HEK293 (cell line): ENCODE measurements at regions not wholly inside any gene's neighbourhood (a gene's known extent, or its start where the extent isn't known, plus 50 kb on each side); places are given as distances from the start of the nearest gene placed in this dataset.

Experiments used
- CTCF ChIA-PET: fragments of 350-600 bp; formaldehyde crosslinking; extraction: SDS; loops from one replicate; lab custom pipeline; 2021; ENCODE audit warnings: antibody characterized with exemption; lab: Yijun Ruan, JAX
- POLR2A ChIA-PET: fragments of 300-600 bp; formaldehyde crosslinking; extraction: SDS; loops from one replicate; lab custom pipeline; 2020; ENCODE audit warnings: antibody characterized with exemption, inconsistent platforms; lab: Yijun Ruan, JAX
- H3K27ac ChIP-seq: fragments of 200-500 bp; sonication (Bioruptor generic); 2 replicates; pipeline ENCODE4 v1.5.1; 2014; ENCODE audit warnings: low read depth, low read length, control low read depth, inconsistent platforms; ENCODE audit errors: extremely low read depth
- H3K36me3 ChIP-seq, 2 experiments: fragments of 200-500 bp in 1 of 2; sonication (Bioruptor generic) in 1 of 2; 1 replicate in 1 of 2; 2 replicates in 1 of 2; pipeline ENCODE4 v1.5.1; 2014 to 2017; ENCODE audit warnings: inconsistent platforms in 2 of 2, low read length in 2 of 2; ENCODE audit not compliant: control insufficient read depth in 2 of 2, insufficient read depth in 1 of 2
- H3K4me1 ChIP-seq: fragments of 200-500 bp; sonication (Bioruptor generic); 2 replicates; pipeline ENCODE4 v1.5.1; 2014; ENCODE audit warnings: mild to moderate bottlenecking, low read length, inconsistent platforms; ENCODE audit not compliant: control insufficient read depth, insufficient read depth
- H3K4me3 ChIP-seq: 2 replicates; pipeline ENCODE4 v1.5.1; 2011; ENCODE audit warnings: low read depth, mild to moderate bottlenecking, control low read depth, low read length, moderate library complexity
- H3K9me3 ChIP-seq: fragments of 200-500 bp; sonication (Bioruptor generic); 2 replicates; pipeline ENCODE4 v1.5.1; 2014; ENCODE audit warnings: low read depth, low read length, inconsistent platforms; ENCODE audit not compliant: control insufficient read depth, insufficient read depth
- ELK4 ChIP-seq: IDR thresholded peaks from 2 replicates; pipeline ENCODE4 v1.6.1; 2011; ENCODE audit warnings: mild to moderate bottlenecking, low read depth, low read length, borderline replicate concordance
- HIC1 ChIP-seq: fragments of 450-650 bp; formaldehyde crosslinking; IDR thresholded peaks from 2 replicates; pipeline ENCODE4 v1.5.1; 2016; ENCODE audit warnings: missing biosample characterization, missing genetic modification characterization
- KLF9 ChIP-seq: fragments of 450-650 bp; formaldehyde crosslinking; IDR thresholded peaks from 2 replicates; pipeline ENCODE4 v1.5.1; 2016; ENCODE audit warnings: missing biosample characterization, missing genetic modification characterization, low read depth
- MEIS1 ChIP-seq: sonication (generic); formaldehyde crosslinking; IDR thresholded peaks from 2 replicates; pipeline ENCODE4 v1.8.1; 2022; ENCODE audit warnings: missing genetic modification reagents, mild to moderate bottlenecking, borderline replicate concordance
- PBX3 ChIP-seq: sonication (generic); formaldehyde crosslinking; IDR thresholded peaks from 2 replicates; pipeline ENCODE4 v1.8.1; 2022; ENCODE audit warnings: mild to moderate bottlenecking, moderate library complexity, missing genetic modification reagents
- TRIM28 ChIP-seq: IDR thresholded peaks from 2 replicates; pipeline ENCODE4 v1.6.1; 2011; ENCODE audit warnings: low read length, control low read depth, borderline replicate concordance
- TSHZ1 ChIP-seq: fragments of 450-650 bp; formaldehyde crosslinking; IDR thresholded peaks from 2 replicates; pipeline ENCODE4 v1.5.1; 2016; ENCODE audit warnings: missing biosample characterization, missing genetic modification characterization, borderline replicate concordance
- ZEB2 ChIP-seq: fragments of 450-650 bp; formaldehyde crosslinking; IDR thresholded peaks from 2 replicates; pipeline ENCODE4 v1.5.1; 2016; ENCODE audit warnings: missing biosample characterization, missing genetic modification characterization
- ZFP3 ChIP-seq: fragments of 450-650 bp; formaldehyde crosslinking; IDR thresholded peaks from 2 replicates; pipeline ENCODE4 v1.5.1; 2016; ENCODE audit warnings: low read depth, missing biosample characterization, missing genetic modification characterization
- ZFP69B ChIP-seq: fragments of 450-650 bp; formaldehyde crosslinking; IDR thresholded peaks from 2 replicates; pipeline ENCODE4 v1.5.1; 2016; ENCODE audit warnings: missing biosample characterization, missing genetic modification characterization
- ZNF175 ChIP-seq: fragments of 450-650 bp; formaldehyde crosslinking; IDR thresholded peaks from 2 replicates; pipeline ENCODE4 v1.5.1; 2016; ENCODE audit warnings: missing biosample characterization, missing genetic modification characterization
- ZNF223 ChIP-seq: fragments of 450-650 bp; formaldehyde crosslinking; IDR thresholded peaks from 2 replicates; pipeline ENCODE4 v1.5.1; 2016; ENCODE audit warnings: missing biosample characterization, missing genetic modification characterization
- ZNF311 ChIP-seq: fragments of 450-650 bp; formaldehyde crosslinking; IDR thresholded peaks from 2 replicates; pipeline ENCODE4 v1.5.1; 2017; ENCODE audit warnings: missing biosample characterization, missing genetic modification characterization, borderline replicate concordance
- ZNF391 ChIP-seq: fragments of 450-650 bp; formaldehyde crosslinking; IDR thresholded peaks from 2 replicates; pipeline ENCODE4 v1.5.1; 2016; ENCODE audit warnings: low read depth, missing biosample characterization, missing genetic modification characterization, borderline replicate concordance
- ZNF394 ChIP-seq: fragments of 450-650 bp; formaldehyde crosslinking; IDR thresholded peaks from 2 replicates; pipeline ENCODE4 v1.5.1; 2016; ENCODE audit warnings: missing biosample characterization, missing genetic modification characterization, mild to moderate bottlenecking, moderate library complexity, borderline replicate concordance
- ZNF529 ChIP-seq: fragments of 450-650 bp; formaldehyde crosslinking; IDR thresholded peaks from 2 replicates; pipeline ENCODE4 v1.5.1; 2017; ENCODE audit warnings: missing genetic modification characterization, missing biosample characterization; ENCODE audit not compliant: insufficient replicate concordance
- ZNF560 ChIP-seq: fragments of 450-650 bp; formaldehyde crosslinking; IDR thresholded peaks from 2 replicates; pipeline ENCODE4 v1.5.1; 2017; ENCODE audit warnings: missing biosample characterization, missing genetic modification characterization, borderline replicate concordance
- ZNF571 ChIP-seq: fragments of 450-650 bp; formaldehyde crosslinking; IDR thresholded peaks from 2 replicates; pipeline ENCODE4 v1.5.0; 2017; ENCODE audit warnings: missing biosample characterization, missing genetic modification characterization
- ZNF792 ChIP-seq: fragments of 450-650 bp; formaldehyde crosslinking; IDR thresholded peaks from 2 replicates; pipeline ENCODE4 v1.5.1; 2016; ENCODE audit warnings: missing biosample characterization, missing genetic modification characterization
- ZNF830 ChIP-seq: fragments of 450-650 bp; IDR thresholded peaks from 2 replicates; pipeline ENCODE4 v1.5.0; 2018; ENCODE audit warnings: missing biosample characterization, missing genetic modification characterization, low read depth, mild to moderate bottlenecking, moderate library complexity
- ZSCAN4 ChIP-seq: fragments of 450-650 bp; formaldehyde crosslinking; IDR thresholded peaks from 2 replicates; pipeline ENCODE4 v1.5.1; 2017; ENCODE audit warnings: missing biosample characterization, missing genetic modification characterization

GRCh38 chr9:80699511-80699998, 989.8 kb downstream of the TLE1 start:
- Histone ChIP-seq H3K4me1 (no peaks in the 10 kb centered on the region; the same call in 1 of the 2 replicates), H3K4me3 (no peak overlapping the region), H3K9me3 (no peaks in the 10 kb centered on the region), H3K27ac (no peak overlapping the region), H3K36me3 (no peaks in the 10 kb centered on the region)
- ChIA-PET POLR2A (no interaction called here), CTCF (interaction anchor here (0.6 to 0.7 kb wide), 3 partner anchors 77 to 1873 kb away, joined by 3 to 4 read pairs (median 3); no protein-coding TSS in a partner anchor)
- TF ChIP-seq ZEB2 (tag by site-specific recombination) (no peak), ELK4 (no peak), ZNF571 (tag by site-specific recombination) (no peak), ZFP3 (no peak), ZNF792 (tag by site-specific recombination) (no peak), HIC1 (no peak), ZNF391 (tag by site-specific recombination) (no peak)
- TF ChIP-seq, all 188 proteins: peak for 0

- no peaks in the 10 kb centered on the region for H3K9me3 ChIP-seq
- H3K4me3 ChIP-seq: no peak overlapping the region
- no peaks in the 10 kb centered on the region for H3K36me3 ChIP-seq
- no peak for TF ChIP-seq KLF9 (tag by site-specific recombination)
- no peak for TF ChIP-seq TRIM28
- no peak for TF ChIP-seq ZNF529 (tag by site-specific recombination)
- no peak for TF ChIP-seq ZNF830 (tag by site-specific recombination)
- ChIA-PET CTCF (no interaction called here), POLR2A (no interaction called here)
- no peaks in the 10 kb centered on the region; the same call in 1 of the 2 replicates for H3K4me1 ChIP-seq
- no peak overlapping the region for H3K27ac ChIP-seq
These were observed 990.5 kb downstream of the TLE1 start for GRCh38 chr9:80698725-80699410.

GRCh38 chr9:80692751-80693150, 996.6 kb downstream of the TLE1 start:
- POLR2A ChIA-PET: no interaction called here
- Histone ChIP-seq H3K36me3 (no peaks in the 10 kb centered on the region), H3K4me3 (no peak overlapping the region), H3K9me3 (no peaks in the 10 kb centered on the region), H3K4me1 (no peaks in the 10 kb centered on the region), H3K27ac (no peak overlapping the region)
- CTCF ChIA-PET: interaction anchor here (0.7 kb wide), 4 partner anchors 14 to 1822 kb away, joined by 3 to 4 read pairs (median 4); no protein-coding TSS in a partner anchor
- TF ChIP-seq ZFP69B (tag by site-specific recombination) (no peak), ZSCAN4 (tag by site-specific recombination) (no peak), ZNF391 (tag by site-specific recombination) (no peak), ZNF175 (tag by site-specific recombination) (no peak), TSHZ1 (tag by site-specific recombination) (no peak), PBX3 (CRISPR knock-in tag) (no peak), MEIS1 (CRISPR knock-in tag) (no peak), ZNF311 (tag by site-specific recombination) (no peak), ZNF223 (tag by site-specific recombination) (no peak), ZNF560 (no peak), ZNF394 (tag by site-specific recombination) (no peak), ZNF529 (tag by site-specific recombination) (no peak)
